Stomach smooth muscle (tissue), 2 donors: ENCODE measurements at regions not wholly inside any gene's neighbourhood (a gene's known extent, or its start where the extent isn't known, plus 50 kb on each side); places are given as distances from the start of the nearest gene placed in this dataset.

Experiments
- H3K27ac ChIP-seq: one replicate; pipeline ENCODE4 v1.7.0; 2013; ENCODE audit warnings: mild to moderate bottlenecking, low read length, inconsistent platforms
- H3K27me3 ChIP-seq, 2 donors: one replicate each; pipeline ENCODE4 v1.7.0; 2013; ENCODE audit warnings: low read length in 2 of 2; ENCODE audit not compliant: insufficient read depth in 2 of 2, control insufficient read depth in 1 of 2
- H3K36me3 ChIP-seq, 2 donors: one replicate each; pipeline ENCODE4 v1.7.0; 2013; ENCODE audit warnings: low read length in 2 of 2; ENCODE audit not compliant: control insufficient read depth in 2 of 2, insufficient read depth in 2 of 2
- H3K4me1 ChIP-seq: one replicate; pipeline ENCODE4 v1.7.0; 2013; ENCODE audit warnings: low read length; ENCODE audit not compliant: control insufficient read depth, insufficient read depth
- H3K4me3 ChIP-seq, 2 donors: one replicate each; pipeline ENCODE4 v1.7.0; 2013; ENCODE audit warnings: low read length in 2 of 2
- H3K9ac ChIP-seq, 2 donors: one replicate each; pipeline ENCODE4 v1.7.0; 2013; ENCODE audit warnings: low read length in 2 of 2, mild to moderate bottlenecking in 1 of 2
- H3K9me3 ChIP-seq, 2 donors: one replicate each; pipeline ENCODE4 v1.7.0; 2013; ENCODE audit warnings: low read length in 2 of 2; ENCODE audit not compliant: control insufficient read depth in 2 of 2
- donor health status: healthy.
- donor health status: Pancreatic carcinoma.

DNA sequence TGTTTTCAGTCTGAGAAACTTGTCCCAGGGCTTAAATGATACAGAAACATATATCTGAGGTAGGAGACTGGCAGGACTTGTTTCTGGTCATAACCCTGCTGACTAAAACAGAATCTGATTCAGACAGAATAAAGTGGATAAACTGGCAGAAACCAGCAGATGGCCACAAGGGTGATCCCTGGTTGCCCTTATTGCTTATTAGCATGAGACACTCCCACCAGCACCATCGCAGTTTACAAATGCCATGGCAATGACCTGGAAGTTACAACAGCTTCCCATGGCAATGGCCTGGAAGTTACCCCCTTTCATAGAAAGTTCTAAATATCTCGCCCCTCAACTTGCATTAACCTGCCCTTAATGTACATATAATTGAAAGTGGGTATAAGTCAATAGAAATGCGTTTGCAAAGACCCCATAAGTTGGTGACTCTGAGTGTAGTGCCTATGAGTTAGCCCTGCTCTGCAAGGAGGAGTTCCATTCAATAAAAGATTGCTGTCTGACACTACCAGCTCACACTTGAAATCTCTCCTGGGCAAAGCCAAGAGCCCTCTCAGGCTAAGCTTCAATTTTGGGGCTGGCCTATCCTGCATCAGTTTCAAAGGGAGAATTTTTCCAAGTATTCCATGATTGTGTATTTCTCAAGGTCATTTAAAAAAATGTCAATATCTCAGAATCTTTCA, 52.9 kb upstream of the PAGE5 start:
- H3K4me3 ChIP-seq = no peak overlapping the region
- peaks cover 0 to 12% of the 10 kb centered on the region in 2 donors for H3K27me3 ChIP-seq
- H3K4me1 ChIP-seq = no peaks in the 10 kb centered on the region
- H3K9ac ChIP-seq = no peak overlapping the region
- peaks cover 0 to 2% of the 10 kb centered on the region in 2 donors for H3K9me3 ChIP-seq
- no peak overlapping the region for H3K27ac ChIP-seq
- H3K36me3 ChIP-seq = no peaks in the 10 kb centered on the region

DNA sequence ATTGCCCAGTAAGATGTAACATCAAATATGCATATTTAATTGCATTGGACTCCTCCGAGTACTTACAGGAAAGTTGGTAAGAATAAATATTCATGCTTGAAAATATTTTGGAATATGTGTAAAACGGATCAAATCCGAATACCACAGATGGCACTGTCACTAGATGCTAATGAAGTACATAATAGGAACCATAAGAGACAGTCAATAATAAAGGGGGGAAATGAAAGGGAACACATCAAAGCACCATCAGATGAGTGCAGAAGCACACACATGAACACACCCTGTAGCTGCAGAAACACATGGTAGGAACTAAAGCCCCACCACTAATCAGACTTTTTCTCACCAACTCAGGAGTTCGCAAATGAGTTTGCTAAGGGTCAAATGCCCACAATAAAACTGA, 52.2 kb upstream of the PAGE5 start:
- H3K4me3 ChIP-seq = no peak overlapping the region
- H3K9ac ChIP-seq = no peak overlapping the region
- no peaks in the 10 kb centered on the region for H3K4me1 ChIP-seq
- no peaks in the 10 kb centered on the region for H3K36me3 ChIP-seq
- peaks cover 0 to 2% of the 10 kb centered on the region in 2 donors for H3K9me3 ChIP-seq
- no peak overlapping the region for H3K27ac ChIP-seq
- H3K27me3 ChIP-seq = peaks cover 0 to 8% of the 10 kb centered on the region in 2 donors

DNA sequence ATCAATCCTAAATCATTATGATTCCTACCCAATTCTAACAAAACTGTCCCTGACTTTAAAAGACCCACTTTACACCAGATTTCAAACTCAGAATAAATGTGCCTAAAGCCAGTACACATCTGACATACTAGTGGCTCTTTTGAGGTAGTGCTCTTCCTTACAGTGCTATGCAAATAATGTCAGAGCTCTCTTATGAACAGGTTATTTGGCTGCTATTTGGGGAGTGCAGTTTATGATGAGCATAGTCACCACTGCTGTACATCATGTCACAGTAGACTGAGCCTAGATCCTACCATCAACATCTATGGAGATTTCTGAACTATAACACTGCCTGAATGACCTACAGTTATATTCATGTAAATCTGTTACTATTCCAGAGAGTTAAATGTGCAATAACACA, 50.4 kb upstream of the PAGE5 start:
- H3K27ac ChIP-seq = no peak overlapping the region

More for the DNA sequence above, 50.4 kb upstream of the PAGE5 start:
- H3K4me1 ChIP-seq = no peaks in the 10 kb centered on the region
- H3K27me3 ChIP-seq = peaks cover 0 to 6% of the 10 kb centered on the region in 2 donors
- no peak overlapping the region for H3K9ac ChIP-seq
- H3K4me3 ChIP-seq = no peak overlapping the region
- peaks cover 0 to 2% of the 10 kb centered on the region in 2 donors for H3K9me3 ChIP-seq
- H3K36me3 ChIP-seq = no peaks in the 10 kb centered on the region
